Kidney glomerular epithelial cell (primary cell): ENCODE measurements at regions not wholly inside any gene's neighbourhood (a gene's known extent, or its start where the extent isn't known, plus 50 kb on each side); places are given as distances from the start of the nearest gene placed in this dataset.
A peak's percentile ranks its signal among the peaks of the same experiment; 100 is the strongest.

Source experiments
- DNase-seq: peaks from one replicate; lab custom pipeline; 2025; lab: John Stamatoyannopoulos, UW

DNA sequence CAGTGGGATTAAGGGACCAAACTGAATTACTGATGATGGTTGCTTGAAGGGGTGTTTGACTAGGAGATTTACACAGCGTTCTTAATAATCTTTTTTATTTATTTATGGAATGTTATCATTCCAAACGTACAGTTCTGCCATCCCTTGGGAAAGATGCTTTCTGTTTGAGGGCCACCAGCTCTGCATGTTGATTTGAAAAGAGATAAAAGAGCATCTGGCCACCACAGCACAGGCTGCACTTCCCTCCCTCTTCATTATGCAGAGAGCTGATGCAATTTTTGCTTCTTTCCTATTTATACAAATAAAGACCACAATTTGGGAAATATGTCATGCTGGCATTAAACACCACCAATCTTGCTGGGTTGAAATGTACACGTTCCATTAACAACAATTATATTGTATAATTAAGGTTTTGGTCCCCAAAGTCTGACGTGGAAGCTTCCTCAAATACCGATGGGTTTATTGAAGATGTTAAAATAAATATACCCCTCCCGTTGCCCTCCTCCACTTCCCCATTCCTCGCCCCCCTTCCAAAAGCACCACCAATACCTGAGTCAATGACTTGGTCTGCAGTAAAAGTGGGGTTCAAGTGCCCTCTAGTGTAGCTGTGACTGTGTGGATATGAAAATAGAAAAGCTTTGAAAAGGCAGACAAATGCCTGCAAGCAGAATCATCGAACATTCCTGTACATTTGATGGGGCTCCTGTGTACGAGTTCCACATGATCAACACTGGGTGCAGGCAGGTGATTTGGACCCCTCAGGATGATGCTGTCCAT, 211.9 kb downstream of the HRH4 start:
- DNase-seq, result no peak

DNA sequence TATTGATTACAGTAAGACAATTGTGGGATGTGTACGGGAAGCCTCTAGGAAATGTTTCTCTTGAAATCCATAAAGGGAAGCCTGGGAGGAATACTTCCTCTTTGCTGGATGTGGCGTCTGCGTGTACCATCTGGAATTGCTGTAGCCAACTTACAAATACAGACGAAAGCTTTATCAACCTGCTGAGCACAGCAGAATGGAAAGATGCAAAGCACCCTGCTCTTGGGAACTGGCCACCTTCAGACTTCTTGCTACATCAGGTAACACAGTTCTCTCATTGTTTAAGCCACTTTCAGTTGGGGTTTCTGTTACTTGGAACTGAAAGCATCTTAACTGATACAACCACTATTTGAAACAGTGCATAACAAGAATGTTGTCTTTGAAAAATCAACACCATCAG, 213.8 kb downstream of the HRH4 start:
- DNase-seq, result no peak

DNA sequence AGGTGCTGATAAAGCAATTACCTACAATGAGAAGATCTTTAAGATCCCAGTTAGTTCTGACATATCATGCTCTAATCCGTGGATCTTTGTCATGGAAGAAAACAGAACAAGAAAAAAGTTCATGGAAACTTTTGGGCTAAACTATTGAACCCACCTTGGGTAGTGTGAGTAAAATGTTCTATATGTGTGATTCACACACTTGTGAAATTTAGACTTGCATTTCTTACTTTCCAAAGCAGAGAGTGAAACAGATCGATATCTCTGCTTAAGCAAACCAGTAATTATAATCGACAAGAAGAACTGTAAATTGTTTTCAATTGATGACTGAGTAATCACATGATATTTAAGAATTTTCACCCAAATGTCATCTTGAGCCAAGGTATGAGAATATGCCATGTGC, 214.2 kb downstream of the HRH4 start:
- no peak for DNase-seq

GRCh38 chr18:24677011-24677410, 216.6 kb downstream of the HRH4 start:
- no peak for DNase-seq

DNA sequence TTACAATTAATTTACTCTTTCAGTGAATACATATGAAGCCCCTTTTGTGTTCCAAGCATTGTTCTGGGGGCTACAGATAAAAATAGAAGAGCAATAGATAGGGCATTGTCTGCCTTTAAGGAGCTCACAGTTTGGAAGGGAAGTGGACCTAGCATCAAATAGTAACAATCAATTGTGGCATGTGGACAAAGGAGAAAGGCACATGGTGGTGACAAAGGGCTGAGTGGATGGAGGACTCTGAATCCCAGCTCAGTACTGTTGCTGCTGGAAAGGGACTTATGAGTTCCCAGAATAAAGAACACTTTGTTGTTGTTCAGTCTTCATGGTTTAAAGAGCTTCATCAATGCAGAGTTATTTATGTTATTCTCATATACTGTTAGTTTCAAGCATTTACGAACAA, 217.7 kb downstream of the HRH4 start:
- no peak for DNase-seq

DNA sequence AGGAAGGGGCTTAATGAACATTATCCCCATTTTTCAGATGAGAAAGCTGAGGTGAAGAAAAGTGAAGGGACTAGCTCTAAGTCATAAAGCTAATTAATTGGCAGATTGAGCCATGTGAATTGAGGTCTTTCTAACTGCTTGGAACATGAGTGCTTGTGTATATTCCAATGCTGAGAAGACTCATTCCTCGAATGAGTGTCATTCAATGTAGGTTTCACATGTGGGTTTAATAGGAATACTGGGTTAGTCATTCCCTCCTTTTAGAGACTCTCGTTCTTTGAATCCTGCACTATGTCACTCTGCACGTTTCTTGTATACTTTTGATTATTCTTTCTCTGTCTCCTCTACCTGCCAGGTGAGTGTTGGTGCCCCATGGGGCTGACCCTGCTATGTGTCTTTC, 218.2 kb downstream of the HRH4 start:
- DNase-seq, result no peak

GRCh38 chr18:24679062-24679461, 218.6 kb downstream of the HRH4 start:
- no peak for DNase-seq

DNA sequence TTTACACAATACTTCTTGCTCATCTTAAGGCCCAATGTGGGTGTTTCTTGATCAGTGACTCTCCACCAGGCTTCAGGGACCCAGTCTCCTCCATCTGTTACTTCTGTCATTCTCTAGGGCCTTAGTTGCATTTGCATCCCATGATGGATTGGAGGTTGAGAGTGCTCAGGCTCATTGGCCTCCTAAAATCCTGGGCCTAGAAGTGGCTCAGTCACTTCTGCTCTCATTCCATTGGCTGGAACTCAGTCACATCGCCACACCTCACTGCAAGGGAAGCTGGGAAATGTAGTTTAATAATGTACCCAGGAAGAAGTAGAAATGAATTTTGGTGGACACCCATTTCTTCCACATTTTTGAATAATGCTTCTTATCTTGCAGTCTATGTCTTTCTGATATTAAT, 223.5 kb downstream of the HRH4 start:
- no peak for DNase-seq

- no peak for DNase-seq
These were observed 225.0 kb downstream of the HRH4 start for GRCh38 chr18:24685254-24685959.

DNA sequence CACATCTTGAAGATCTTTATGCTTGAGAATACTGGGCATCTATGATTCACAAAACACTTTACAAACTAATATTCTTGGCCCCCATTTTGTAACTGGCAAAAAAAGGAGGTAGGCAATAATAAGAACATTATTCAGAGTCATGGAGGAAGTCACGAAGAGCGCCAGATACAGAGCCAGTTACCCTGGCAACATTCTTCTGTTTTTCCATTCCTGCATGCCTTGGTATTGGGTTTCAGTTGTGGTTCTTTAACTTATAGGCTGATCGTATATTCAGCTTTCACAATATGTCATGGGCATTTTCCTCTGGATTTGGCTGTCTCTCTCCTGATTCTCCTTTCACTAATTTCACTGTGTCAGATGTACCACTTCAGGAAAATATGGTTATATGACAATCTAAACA, 234.7 kb downstream of the HRH4 start:
- DNase-seq, result no peak

- no peak for DNase-seq
These were observed 241.6 kb downstream of the HRH4 start for GRCh38 chr18:24702001-24702515.

- DNase-seq, result no peak
These were observed 242.9 kb downstream of the HRH4 start for GRCh38 chr18:24703316-24703715.

DNA sequence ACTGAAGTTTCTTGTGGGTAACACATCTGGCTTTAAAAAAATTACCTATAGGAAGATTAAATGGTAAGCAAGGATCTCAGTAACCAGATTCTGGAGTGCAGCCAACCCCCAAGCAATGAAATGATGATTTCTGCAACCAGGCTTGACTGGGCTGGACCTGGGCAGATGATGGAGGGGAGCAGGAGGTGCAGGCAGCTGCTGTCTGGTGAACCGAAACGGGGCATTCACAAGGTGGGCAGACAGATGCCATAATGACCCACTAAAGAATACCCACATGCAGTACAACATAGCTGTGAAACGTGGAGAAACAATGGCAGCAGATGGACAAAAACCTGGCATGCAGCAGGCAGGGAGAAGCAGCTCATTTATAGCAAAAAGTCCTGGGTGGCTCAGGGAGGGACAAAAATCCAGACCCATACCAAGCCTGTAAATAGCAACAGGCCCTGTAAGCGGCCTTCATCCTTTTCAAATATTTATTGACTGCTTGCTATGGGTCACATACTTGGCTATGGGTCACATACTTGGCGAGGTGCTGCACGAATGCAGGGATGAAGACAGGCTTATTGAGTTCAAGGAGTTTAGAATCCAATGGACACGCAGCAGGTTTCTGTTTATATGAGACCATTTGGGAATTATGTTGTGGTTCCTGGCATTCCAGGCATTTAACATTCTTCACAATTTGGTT, 244.7 kb downstream of the HRH4 start:
- DNase-seq, result peak; percentile 37

GRCh38 chr18:24710474-24710873, 250.0 kb downstream of the HRH4 start:
- DNase-seq, result no peak

- no peak for DNase-seq
These were observed 259.4 kb downstream of the HRH4 start for GRCh38 chr18:24719791-24720190.

DNA sequence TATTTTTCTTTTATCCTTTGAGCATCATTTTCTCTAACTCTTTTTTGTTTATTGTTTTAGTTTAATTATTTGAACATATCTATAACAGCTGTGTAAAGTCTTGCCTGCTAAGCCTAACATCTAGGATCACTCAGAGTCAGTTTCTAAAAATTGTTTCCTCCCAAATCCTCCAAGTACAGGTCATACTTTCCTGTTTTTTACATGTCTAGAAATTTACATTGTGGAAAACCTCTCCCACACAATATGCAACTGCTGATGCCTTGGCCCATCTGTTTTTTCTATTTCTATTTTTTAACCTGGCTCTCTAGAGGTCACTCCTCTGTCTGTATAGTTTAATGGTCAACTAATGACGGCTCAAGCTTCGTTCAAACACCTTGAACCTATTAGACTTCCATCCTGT, 261.0 kb downstream of the HRH4 start:
- no peak for DNase-seq

DNA sequence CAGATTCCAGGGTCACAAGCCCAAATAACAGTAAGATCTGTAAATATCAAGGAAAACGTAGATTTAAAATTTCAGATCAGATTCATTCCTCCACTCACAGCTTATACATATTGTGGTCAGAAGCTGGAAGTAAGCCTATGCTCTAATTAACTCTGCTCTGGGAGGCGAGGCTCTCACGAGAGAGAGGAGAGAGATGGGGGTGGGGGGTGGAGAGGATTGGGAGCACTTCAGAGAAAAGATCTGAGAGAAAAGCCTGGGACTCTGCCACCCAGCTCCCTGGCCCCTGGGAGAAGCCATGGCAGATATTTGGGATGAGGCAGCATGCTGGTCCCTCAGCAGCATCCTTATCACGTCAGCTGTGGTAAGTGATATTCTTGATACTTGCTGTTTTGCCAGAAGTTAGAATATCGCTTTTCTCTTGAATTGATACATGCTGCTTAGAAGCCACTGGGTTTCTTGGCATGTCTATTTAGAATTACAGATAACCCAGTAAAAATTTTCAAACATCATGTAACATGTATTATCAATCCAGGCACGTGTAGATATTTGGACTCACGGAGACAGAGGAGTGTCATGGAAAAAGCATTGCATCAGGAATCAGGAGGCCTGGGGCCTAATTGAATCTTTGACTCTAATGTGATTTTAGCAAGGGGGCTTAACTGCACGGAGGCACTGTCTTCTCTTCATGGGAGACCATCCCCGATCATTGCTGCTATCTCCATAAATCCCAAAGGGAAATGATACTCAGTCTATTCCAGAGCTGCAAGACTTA, 265.4 kb downstream of the HRH4 start:
- no peak for DNase-seq

- peak; percentile 66 for DNase-seq
These were observed 266.5 kb downstream of the HRH4 start for GRCh38 chr18:24726727-24727492.

GRCh38 chr18:24727685-24728084, 267.2 kb downstream of the HRH4 start:
- DNase-seq, result no peak

- no peak for DNase-seq
These were observed 270.7 kb downstream of the HRH4 start for GRCh38 chr18:24731158-24731557.

DNA sequence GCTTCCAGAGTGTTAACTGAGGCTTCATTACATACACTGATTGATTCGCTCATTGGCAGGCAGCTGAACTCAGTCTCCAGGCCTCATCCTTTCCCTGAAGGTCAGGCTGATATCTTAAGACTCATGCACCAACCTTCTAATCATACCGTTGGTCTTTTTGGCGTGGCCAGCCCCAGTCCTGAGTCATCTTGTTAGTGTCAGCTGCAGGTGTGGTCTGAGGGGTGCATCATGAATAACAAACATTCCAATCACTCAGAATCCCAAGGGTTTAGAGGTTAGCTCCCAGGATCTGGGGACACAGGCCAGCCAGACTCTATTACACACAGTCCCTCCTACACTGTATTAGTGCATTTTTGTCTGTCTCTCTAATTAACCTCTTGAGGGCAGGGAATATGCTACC, 271.5 kb downstream of the HRH4 start:
- DNase-seq, result no peak
